ENCODE measurements at regions not wholly inside any gene's neighbourhood (a gene's known extent, or its start where the extent isn't known, plus 50 kb on each side); places are given as distances from the start of the nearest gene placed in this dataset.
A peak's percentile ranks its signal among the peaks of the same experiment; 100 is the strongest.

GRCh38 chr1:228918335-228918734 is 183.1 kb downstream of the RHOU start:
- no peaks in the 10 kb centered on the region for H3K36me3 ChIP-seq (ENCODE audit: control insufficient read depth in 2 of 3, insufficient read depth in 3 of 3, low read length in 3 of 3)
- H3K4me3 ChIP-seq (ENCODE audit: low read length): no peak overlapping the region
- Mint-ChIP-seq H3K4me1 (peaks cover 0 to 6% (median 0%) of the 10 kb centered on the region in 7 donors), H3K27ac (no peak overlapping the region), H3K27me3 (peaks cover 0 to 9% (median 0%) of the 10 kb centered on the region in 5 donors), H3K9me3 (peaks cover 0 to 5% (median 0%) of the 10 kb centered on the region in 11 donors), H3K36me3 (no peaks in the 10 kb centered on the region), H3K4me3 (no peak overlapping the region)
- ATAC-seq: no peak
- ChIA-PET CTCF (no interaction called here), POLR2A (no interaction called here)
- intact Hi-C loops (cut with micrococcal nuclease): no loop called here
- no peak for DNase-seq
- no peak overlapping the region for H3K27ac ChIP-seq (ENCODE audit: low read depth, low read length)
- H3K4me1 ChIP-seq (ENCODE audit: control insufficient read depth in 2 of 2, insufficient read depth in 2 of 2, low read length in 2 of 2): no peaks in the 10 kb centered on the region
- H3K9me3 ChIP-seq (ENCODE audit: control insufficient read depth in 2 of 3, low read length in 3 of 3): no peaks in the 10 kb centered on the region
- no peaks in the 10 kb centered on the region for H3K27me3 ChIP-seq (ENCODE audit: control insufficient read depth in 2 of 2, insufficient read depth in 2 of 2, low read length in 2 of 2)

GRCh38 chr1:228919914-228920313 is 184.6 kb downstream of the RHOU start:
- CTCF ChIA-PET: no interaction called here
- H3K27ac Mint-ChIP-seq: no peak overlapping the region
- no peaks in the 10 kb centered on the region for H3K36me3 ChIP-seq (ENCODE audit: control insufficient read depth in 2 of 3, insufficient read depth in 3 of 3, low read length in 3 of 3)
- no peak overlapping the region for H3K4me3 ChIP-seq (ENCODE audit: low read length)
- peaks cover 0 to 5% (median 0%) of the 10 kb centered on the region in 11 donors for H3K9me3 Mint-ChIP-seq
- H3K4me3 Mint-ChIP-seq: no peak overlapping the region
- no peaks in the 10 kb centered on the region for H3K27me3 ChIP-seq (ENCODE audit: control insufficient read depth in 2 of 2, insufficient read depth in 2 of 2, low read length in 2 of 2)
- peaks cover 0 to 6% (median 0%) of the 10 kb centered on the region in 7 donors for H3K4me1 Mint-ChIP-seq
- no peaks in the 10 kb centered on the region for H3K9me3 ChIP-seq (ENCODE audit: control insufficient read depth in 2 of 3, low read length in 3 of 3)
- H3K27ac ChIP-seq (ENCODE audit: low read depth, low read length): no peak overlapping the region
- H3K4me1 ChIP-seq (ENCODE audit: control insufficient read depth in 2 of 2, insufficient read depth in 2 of 2, low read length in 2 of 2): no peaks in the 10 kb centered on the region
- peaks cover 0 to 11% (median 0%) of the 10 kb centered on the region in 5 donors for H3K27me3 Mint-ChIP-seq
- POLR2A ChIA-PET: no interaction called here
- H3K36me3 Mint-ChIP-seq: no peaks in the 10 kb centered on the region
- ATAC-seq: no peak
- intact Hi-C loops (cut with micrococcal nuclease): no loop called here
- DNase-seq: no peak

GRCh38 chr1:228920831-228921230 is 185.6 kb downstream of the RHOU start:
- no peak overlapping the region for H3K27ac Mint-ChIP-seq
- no peaks in the 10 kb centered on the region for H3K36me3 Mint-ChIP-seq
- Histone ChIP-seq H3K9me3 (ENCODE audit: control insufficient read depth in 2 of 3, low read length in 3 of 3) (no peaks in the 10 kb centered on the region), H3K27me3 (ENCODE audit: control insufficient read depth in 2 of 2, insufficient read depth in 2 of 2, low read length in 2 of 2) (no peaks in the 10 kb centered on the region), H3K27ac (ENCODE audit: low read depth, low read length) (no peak overlapping the region), H3K4me3 (ENCODE audit: low read length) (no peak overlapping the region), H3K36me3 (ENCODE audit: control insufficient read depth in 2 of 3, insufficient read depth in 3 of 3, low read length in 3 of 3) (no peaks in the 10 kb centered on the region), H3K4me1 (ENCODE audit: control insufficient read depth in 2 of 2, insufficient read depth in 2 of 2, low read length in 2 of 2) (no peaks in the 10 kb centered on the region)
- peaks cover 0 to 6% (median 0%) of the 10 kb centered on the region in 7 donors for H3K4me1 Mint-ChIP-seq
- POLR2A ChIA-PET: no interaction called here
- ATAC-seq (no peak), DNase-seq (no peak)
- H3K4me3 Mint-ChIP-seq: no peak overlapping the region
- peaks cover 0 to 11% (median 0%) of the 10 kb centered on the region in 5 donors for H3K27me3 Mint-ChIP-seq
- intact Hi-C loops (cut with micrococcal nuclease): no loop called here
- CTCF ChIA-PET: interaction anchor here (0.7 kb wide), 1 partner anchor 166 kb away, joined by 4 read pairs; no protein-coding TSS in a partner anchor
- H3K9me3 Mint-ChIP-seq: peaks cover 0 to 5% (median 2%) of the 10 kb centered on the region in 11 donors

- H3K27ac ChIP-seq (ENCODE audit: low read depth, low read length): no peak overlapping the region
- ChIA-PET CTCF (interaction anchor here (0.6 to 0.7 kb wide), 2 partner anchors 9 to 167 kb away, joined by 3 to 4 read pairs; no protein-coding TSS in a partner anchor), POLR2A (interaction anchor here (0.8 kb wide), 1 partner anchor 8 kb away, joined by 4 read pairs; no protein-coding TSS in a partner anchor)
- Mint-ChIP-seq H3K36me3 (no peaks in the 10 kb centered on the region), H3K9me3 (peaks cover 0 to 9% (median 2%) of the 10 kb centered on the region in 11 donors), H3K4me1 (peaks cover 0 to 6% (median 0%) of the 10 kb centered on the region in 7 donors), H3K27me3 (peaks cover 0 to 14% (median 0%) of the 10 kb centered on the region in 5 donors), H3K27ac (no peak overlapping the region), H3K4me3 (no peak overlapping the region)
- peak; percentile 49 for ATAC-seq
- H3K4me1 ChIP-seq (ENCODE audit: control insufficient read depth in 2 of 2, insufficient read depth in 2 of 2, low read length in 2 of 2): no peaks in the 10 kb centered on the region
- intact Hi-C loops (cut with micrococcal nuclease): no loop called here
- no peaks in the 10 kb centered on the region for H3K36me3 ChIP-seq (ENCODE audit: control insufficient read depth in 2 of 3, insufficient read depth in 3 of 3, low read length in 3 of 3)
- no peaks in the 10 kb centered on the region for H3K9me3 ChIP-seq (ENCODE audit: control insufficient read depth in 2 of 3, low read length in 3 of 3)
- H3K4me3 ChIP-seq (ENCODE audit: low read length): no peak overlapping the region
- DNase-seq: no peak
- H3K27me3 ChIP-seq (ENCODE audit: control insufficient read depth in 2 of 2, insufficient read depth in 2 of 2, low read length in 2 of 2): no peaks in the 10 kb centered on the region
These were observed 186.2 kb downstream of the RHOU start for GRCh38 chr1:228921481-228921880.

- POLR2A ChIA-PET: no interaction called here
- ATAC-seq: no peak
These were observed 187.6 kb downstream of the RHOU start for GRCh38 chr1:228922722-228923376.

GRCh38 chr1:228923973-228924686 is 188.9 kb downstream of the RHOU start:
- Mint-ChIP-seq H3K27me3 (peaks cover 0 to 17% (median 0%) of the 10 kb centered on the region in 5 donors), H3K36me3 (peaks cover 0 to 7% (median 0%) of the 10 kb centered on the region in 5 donors), H3K27ac (no peak overlapping the region), H3K4me3 (no peak overlapping the region), H3K9me3 (peaks cover 0 to 9% (median 6%) of the 10 kb centered on the region in 11 donors), H3K4me1 (peaks cover 0 to 15% (median 0%) of the 10 kb centered on the region in 7 donors)
- intact Hi-C loops (cut with micrococcal nuclease): no loop called here
- CTCF ChIA-PET: no interaction called here
- POLR2A ChIA-PET: no interaction called here
- Histone ChIP-seq H3K4me1 (ENCODE audit: control insufficient read depth in 2 of 2, insufficient read depth in 2 of 2, low read length in 2 of 2) (no peaks in the 10 kb centered on the region), H3K27ac (ENCODE audit: low read depth, low read length) (no peak overlapping the region), H3K36me3 (ENCODE audit: control insufficient read depth in 2 of 3, insufficient read depth in 3 of 3, low read length in 3 of 3) (no peaks in the 10 kb centered on the region), H3K9me3 (ENCODE audit: control insufficient read depth in 2 of 3, low read length in 3 of 3) (no peaks in the 10 kb centered on the region), H3K27me3 (ENCODE audit: control insufficient read depth in 2 of 2, insufficient read depth in 2 of 2, low read length in 2 of 2) (no peaks in the 10 kb centered on the region), H3K4me3 (ENCODE audit: low read length) (no peak overlapping the region)
- ATAC-seq (no peak), DNase-seq (no peak)

More at GRCh38 chr1:228922722-228923376, 187.6 kb downstream of the RHOU start:
- no peak overlapping the region for H3K27ac Mint-ChIP-seq
- no peak for DNase-seq
- Histone ChIP-seq H3K36me3 (ENCODE audit: control insufficient read depth in 2 of 3, insufficient read depth in 3 of 3, low read length in 3 of 3) (no peaks in the 10 kb centered on the region), H3K27me3 (ENCODE audit: control insufficient read depth in 2 of 2, insufficient read depth in 2 of 2, low read length in 2 of 2) (no peaks in the 10 kb centered on the region), H3K4me3 (ENCODE audit: low read length) (no peak overlapping the region), H3K9me3 (ENCODE audit: control insufficient read depth in 2 of 3, low read length in 3 of 3) (no peaks in the 10 kb centered on the region), H3K27ac (ENCODE audit: low read depth, low read length) (no peak overlapping the region), H3K4me1 (ENCODE audit: control insufficient read depth in 2 of 2, insufficient read depth in 2 of 2, low read length in 2 of 2) (no peaks in the 10 kb centered on the region)
- intact Hi-C loops (cut with micrococcal nuclease): no loop called here
- H3K4me1 Mint-ChIP-seq: peaks cover 0 to 11% (median 0%) of the 10 kb centered on the region in 7 donors
- no peak overlapping the region for H3K4me3 Mint-ChIP-seq
- CTCF ChIA-PET: no interaction called here
- H3K9me3 Mint-ChIP-seq: peaks cover 0 to 9% (median 2%) of the 10 kb centered on the region in 11 donors
- H3K36me3 Mint-ChIP-seq: peaks cover 0 to 5% (median 0%) of the 10 kb centered on the region in 5 donors
- H3K27me3 Mint-ChIP-seq: peaks cover 0 to 14% (median 0%) of the 10 kb centered on the region in 5 donors

Measured in naive thymus-derived CD4-positive, alpha-beta T cell (primary cell).